ENCODE measurements at regions not wholly inside any gene's neighbourhood (a gene's known extent, or its start where the extent isn't known, plus 50 kb on each side); places are given as distances from the start of the nearest gene placed in this dataset.

DNA sequence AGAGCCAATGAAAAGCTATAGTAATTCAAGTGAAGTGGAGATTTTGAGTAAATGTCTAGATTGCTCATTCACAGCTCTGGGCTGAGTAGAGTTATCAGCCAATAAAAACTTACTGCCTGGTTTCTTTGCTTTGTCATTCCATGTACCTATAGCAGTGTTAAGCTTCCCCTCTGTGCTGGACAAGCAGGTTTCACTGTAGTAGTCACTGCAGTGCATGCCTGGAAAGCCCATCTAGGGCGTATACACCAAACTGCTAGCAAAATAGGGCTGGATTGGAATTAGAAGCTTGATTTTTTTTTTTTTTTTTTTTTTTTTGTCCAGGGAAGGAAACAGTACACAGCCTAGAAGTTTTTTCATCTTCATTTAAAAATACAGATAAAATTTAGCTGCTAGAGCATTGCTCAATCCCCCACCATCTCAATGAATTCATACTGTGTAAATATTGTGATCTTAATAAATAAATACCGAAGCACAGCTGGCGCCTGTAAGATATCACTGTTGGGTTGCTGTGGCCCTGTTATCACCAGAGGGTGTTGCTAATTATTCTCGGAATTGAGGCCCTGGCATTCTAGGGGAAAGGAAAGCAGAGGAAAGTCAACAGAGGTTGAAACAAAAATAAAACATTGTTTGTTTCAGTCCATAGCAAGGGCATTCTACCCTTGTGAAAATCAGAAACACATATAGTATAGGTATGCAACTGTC lies 968.5 kb upstream of the GJE1 start:
- H3K27me3 Mint-ChIP-seq (ENCODE audit: insufficient read depth, unreplicated experiment): no peaks in the 10 kb centered on the region
- H3K4me1 Mint-ChIP-seq (ENCODE audit: insufficient read depth, unreplicated experiment): no peaks in the 10 kb centered on the region
- BruUV-seq (replicated peaks): no TSS peak
- DNase-seq (ENCODE audit: unreplicated experiment): no peak
- TF ChIP-seq, protein P1, sequence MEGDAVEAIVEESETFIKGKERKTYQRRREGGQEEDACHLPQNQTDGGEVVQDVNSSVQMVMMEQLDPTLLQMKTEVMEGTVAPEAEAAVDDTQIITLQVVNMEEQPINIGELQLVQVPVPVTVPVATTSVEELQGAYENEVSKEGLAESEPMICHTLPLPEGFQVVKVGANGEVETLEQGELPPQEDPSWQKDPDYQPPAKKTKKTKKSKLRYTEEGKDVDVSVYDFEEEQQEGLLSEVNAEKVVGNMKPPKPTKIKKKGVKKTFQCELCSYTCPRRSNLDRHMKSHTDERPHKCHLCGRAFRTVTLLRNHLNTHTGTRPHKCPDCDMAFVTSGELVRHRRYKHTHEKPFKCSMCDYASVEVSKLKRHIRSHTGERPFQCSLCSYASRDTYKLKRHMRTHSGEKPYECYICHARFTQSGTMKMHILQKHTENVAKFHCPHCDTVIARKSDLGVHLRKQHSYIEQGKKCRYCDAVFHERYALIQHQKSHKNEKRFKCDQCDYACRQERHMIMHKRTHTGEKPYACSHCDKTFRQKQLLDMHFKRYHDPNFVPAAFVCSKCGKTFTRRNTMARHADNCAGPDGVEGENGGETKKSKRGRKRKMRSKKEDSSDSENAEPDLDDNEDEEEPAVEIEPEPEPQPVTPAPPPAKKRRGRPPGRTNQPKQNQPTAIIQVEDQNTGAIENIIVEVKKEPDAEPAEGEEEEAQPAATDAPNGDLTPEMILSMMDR (IDR thresholded peaks at IDR 0.05; ENCODE audit: unreplicated experiment): no peak
- ChIA-PET POLR2A (interaction anchor here (0.8 kb wide), 1 partner anchor 55 kb away, joined by 3 read pairs; no protein-coding TSS in a partner anchor), CTCF (no interaction called here)
- intact Hi-C loops (cut with micrococcal nuclease): no loop called here
- H3K36me3 Mint-ChIP-seq (ENCODE audit: insufficient read depth, unreplicated experiment): no peaks in the 10 kb centered on the region
- H3K27ac Mint-ChIP-seq (ENCODE audit: low read depth, unreplicated experiment): no peak overlapping the region
- H3K4me3 Mint-ChIP-seq (ENCODE audit: unreplicated experiment): no peak overlapping the region
- peaks cover 5% of the 10 kb centered on the region for H3K9me3 Mint-ChIP-seq (ENCODE audit: unreplicated experiment)

DNA sequence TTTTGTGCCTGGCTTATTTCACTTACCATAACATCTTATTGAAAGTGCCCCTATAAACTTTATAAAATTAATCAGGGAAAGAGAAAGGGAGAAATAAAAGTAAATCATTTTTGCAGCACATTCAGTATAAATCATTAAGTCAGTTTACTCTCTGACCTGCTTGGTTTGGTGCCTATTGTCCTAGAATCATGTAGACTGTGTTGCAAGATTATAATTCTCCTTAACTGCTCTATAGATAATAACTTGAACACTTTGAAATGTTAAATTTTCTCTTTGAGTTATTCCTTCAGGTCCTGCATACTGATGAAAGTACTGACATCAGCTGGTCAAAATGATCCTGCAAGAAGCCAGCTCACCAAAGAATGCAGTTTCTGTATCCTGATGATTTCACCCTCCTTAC lies 969.6 kb upstream of the GJE1 start:
- CTCF ChIA-PET: no interaction called here
- TF ChIP-seq, protein P1 (IDR thresholded peaks at IDR 0.05; ENCODE audit: unreplicated experiment): no peak
- intact Hi-C loops (cut with micrococcal nuclease): no loop called here
- Mint-ChIP-seq H3K36me3 (ENCODE audit: insufficient read depth, unreplicated experiment) (no peaks in the 10 kb centered on the region), H3K4me3 (ENCODE audit: unreplicated experiment) (no peak overlapping the region), H3K27me3 (ENCODE audit: insufficient read depth, unreplicated experiment) (no peaks in the 10 kb centered on the region), H3K4me1 (ENCODE audit: insufficient read depth, unreplicated experiment) (no peaks in the 10 kb centered on the region), H3K9me3 (ENCODE audit: unreplicated experiment) (peaks cover 5% of the 10 kb centered on the region), H3K27ac (ENCODE audit: low read depth, unreplicated experiment) (no peak overlapping the region)
- BruUV-seq (replicated peaks): no TSS peak
- no peak for DNase-seq (ENCODE audit: unreplicated experiment)
- POLR2A ChIA-PET: interaction anchor here (0.8 kb wide), 1 partner anchor 56 kb away, joined by 3 read pairs; no protein-coding TSS in a partner anchor

DNA sequence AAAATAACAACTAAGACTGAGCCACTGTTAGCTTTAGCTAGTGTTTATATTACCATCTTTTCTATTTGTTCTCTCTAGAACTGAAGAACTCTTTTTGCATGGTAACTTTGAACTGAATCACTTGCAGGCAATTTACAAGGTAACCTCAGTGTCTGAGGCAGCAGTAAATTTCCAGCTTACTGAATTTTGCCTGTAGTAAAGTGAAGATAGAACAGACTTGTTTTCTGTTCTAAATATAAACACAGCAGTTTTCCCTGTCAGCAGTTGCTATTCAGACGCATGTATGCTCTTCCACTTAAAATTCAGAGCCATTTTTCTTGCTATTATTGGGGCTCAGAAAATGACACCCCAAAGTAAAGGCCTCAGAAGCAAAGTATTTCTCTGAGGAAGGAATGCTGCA lies 974.0 kb upstream of the GJE1 start:
- Mint-ChIP-seq H3K4me1 (ENCODE audit: insufficient read depth, unreplicated experiment) (no peaks in the 10 kb centered on the region), H3K27me3 (ENCODE audit: insufficient read depth, unreplicated experiment) (no peaks in the 10 kb centered on the region), H3K9me3 (ENCODE audit: unreplicated experiment) (no peaks in the 10 kb centered on the region), H3K27ac (ENCODE audit: low read depth, unreplicated experiment) (no peak overlapping the region), H3K36me3 (ENCODE audit: insufficient read depth, unreplicated experiment) (no peaks in the 10 kb centered on the region), H3K4me3 (ENCODE audit: unreplicated experiment) (no peak overlapping the region)
- intact Hi-C loops (cut with micrococcal nuclease): no loop called here
- TF ChIP-seq, protein P1 (IDR thresholded peaks at IDR 0.05; ENCODE audit: unreplicated experiment): no peak
- DNase-seq (ENCODE audit: unreplicated experiment): no peak
- ChIA-PET POLR2A (no interaction called here), CTCF (no interaction called here)
- no TSS peak for BruUV-seq (replicated peaks)

- no peak overlapping the region for H3K4me3 Mint-ChIP-seq (ENCODE audit: unreplicated experiment)
- no peaks in the 10 kb centered on the region for H3K36me3 Mint-ChIP-seq (ENCODE audit: insufficient read depth, unreplicated experiment)
- TF ChIP-seq, protein P1 (IDR thresholded peaks at IDR 0.05; ENCODE audit: unreplicated experiment): no peak
- H3K27ac Mint-ChIP-seq (ENCODE audit: low read depth, unreplicated experiment): no peak overlapping the region
- ChIA-PET CTCF (no interaction called here), POLR2A (no interaction called here)
- no peaks in the 10 kb centered on the region for H3K4me1 Mint-ChIP-seq (ENCODE audit: insufficient read depth, unreplicated experiment)
- no peak for DNase-seq (ENCODE audit: unreplicated experiment)
- intact Hi-C loops (cut with micrococcal nuclease): no loop called here
- H3K27me3 Mint-ChIP-seq (ENCODE audit: insufficient read depth, unreplicated experiment): no peaks in the 10 kb centered on the region
- H3K9me3 Mint-ChIP-seq (ENCODE audit: unreplicated experiment): no peaks in the 10 kb centered on the region
- no TSS peak for BruUV-seq (replicated peaks)
These were observed 979.2 kb upstream of the GJE1 start for GRCh38 chr6:141153563-141153962.

All from MCF 10A (cell line).